WTC11 (cell line): ENCODE measurements at regions not wholly inside any gene's neighbourhood (a gene's known extent, or its start where the extent isn't known, plus 50 kb on each side); places are given as distances from the start of the nearest gene placed in this dataset.

ENCODE experiments used
- ATAC-seq: fragments of 200-7000 bp; cut with Tn5 transposase; 2 replicates; pipeline ENCODE4 v1.10.0; 2021; ENCODE audit warnings: mild to moderate bottlenecking, moderate library complexity
- CTCF ChIA-PET: fragments of 300-600 bp; sonication (Branson Sonifier 250); formaldehyde crosslinking; loops from one replicate; lab custom pipeline; 2021; ENCODE audit warnings: antibody characterized with exemption; lab: Charles Lee
- POLR2A ChIA-PET: fragments of 350-600 bp; sonication (Branson Sonifier 250); formaldehyde crosslinking; loops from one replicate; lab custom pipeline; 2021; ENCODE audit warnings: antibody characterized with exemption; lab: Charles Lee
- DNase-seq: peaks from one replicate; pipeline ENCODE4 v3.0.0; 2021; ENCODE audit warnings: low spot score
- H3K27ac Mint-ChIP-seq: 2 replicates; pipeline ENCODE4 v1.8.0; 2021; ENCODE audit warnings: mixed read lengths
- H3K27me3 Mint-ChIP-seq: 2 replicates; pipeline ENCODE4 v1.8.0; 2021; ENCODE audit warnings: low read depth, mild to moderate bottlenecking, moderate library complexity, mixed read lengths
- H3K36me3 Mint-ChIP-seq: 2 replicates; pipeline ENCODE4 v1.8.0; 2021; ENCODE audit warnings: mixed read lengths
- H3K4me1 Mint-ChIP-seq: 2 replicates; pipeline ENCODE4 v1.8.0; 2022; ENCODE audit warnings: mixed read lengths
- H3K4me3 Mint-ChIP-seq: 2 replicates; pipeline ENCODE4 v1.8.0; 2021; ENCODE audit warnings: mild to moderate bottlenecking, moderate library complexity, mixed read lengths
- H3K9me3 Mint-ChIP-seq: 2 replicates; pipeline ENCODE4 v1.8.0; 2021; ENCODE audit warnings: mixed read lengths
- ATF1 ChIP-seq: sonication (generic); formaldehyde crosslinking; IDR thresholded peaks from 2 replicates; pipeline ENCODE4 v1.8.1; 2023; ENCODE audit warnings: mild to moderate bottlenecking, moderate library complexity, missing genetic modification reagents
- E2F4 ChIP-seq: sonication (generic); formaldehyde crosslinking; IDR thresholded peaks from 2 replicates; pipeline ENCODE4 v1.8.1; 2022; ENCODE audit warnings: low read depth, mild to moderate bottlenecking, moderate library complexity, missing genetic modification reagents, borderline replicate concordance
- FOXP4 ChIP-seq: sonication (generic); formaldehyde crosslinking; IDR thresholded peaks from 2 replicates; pipeline ENCODE4 v1.8.0; 2022; ENCODE audit warnings: mild to moderate bottlenecking, missing genetic modification reagents
- GTF2I ChIP-seq: fragments of 250-450 bp; sonication (Bioruptor Pico); conservative IDR thresholded peaks from 2 replicates; pipeline ENCODE4 v1.4.0; 2021; ENCODE audit warnings: mild to moderate bottlenecking
- HMGXB4 ChIP-seq: sonication (generic); formaldehyde crosslinking; IDR thresholded peaks from 2 replicates; pipeline ENCODE4 v1.8.1; 2023; ENCODE audit warnings: mild to moderate bottlenecking, moderate library complexity, missing genetic modification reagents
- IRF2 ChIP-seq: sonication (generic); formaldehyde crosslinking; IDR thresholded peaks from 2 replicates; pipeline ENCODE4 v1.8.0; 2022; ENCODE audit warnings: low read depth, missing genetic modification reagents, borderline replicate concordance
- MYBL2 ChIP-seq: sonication (generic); formaldehyde crosslinking; IDR thresholded peaks from 2 replicates; pipeline ENCODE4 v1.8.1; 2023; ENCODE audit warnings: mild to moderate bottlenecking, moderate library complexity, missing genetic modification reagents
- PRRX2 ChIP-seq: fragments of 250-450 bp; sonication (Bioruptor Pico); IDR thresholded peaks from 2 replicates; pipeline ENCODE4 v1.8.0; 2021; ENCODE audit warnings: mild to moderate bottlenecking
- RORB ChIP-seq: fragments of 250-450 bp; sonication (Bioruptor Pico); IDR thresholded peaks from 2 replicates; pipeline ENCODE4 v1.9.0; 2021; ENCODE audit warnings: mild to moderate bottlenecking
- SMAD4 ChIP-seq: sonication (generic); formaldehyde crosslinking; IDR thresholded peaks from 2 replicates; pipeline ENCODE4 v1.8.0; 2022; ENCODE audit warnings: mild to moderate bottlenecking, missing genetic modification reagents
- TCF7 ChIP-seq: sonication (generic); formaldehyde crosslinking; IDR thresholded peaks from 2 replicates; pipeline ENCODE4 v1.8.0; 2022; ENCODE audit warnings: mild to moderate bottlenecking, low read depth, missing genetic modification reagents, moderate library complexity
- TP53 ChIP-seq: sonication (generic); formaldehyde crosslinking; IDR thresholded peaks from 2 replicates; pipeline ENCODE4 v1.8.1; 2023; ENCODE audit warnings: mild to moderate bottlenecking, missing genetic modification reagents
- ZNF317 ChIP-seq: sonication (generic); formaldehyde crosslinking; IDR thresholded peaks from 2 replicates; pipeline ENCODE4 v1.8.1; 2023; ENCODE audit warnings: low read depth, mild to moderate bottlenecking, moderate library complexity, missing genetic modification reagents, borderline replicate concordance
- ZNF423 ChIP-seq: fragments of 250-450 bp; sonication (Bioruptor Pico); IDR thresholded peaks from 2 replicates; pipeline ENCODE4 v2.1.2; 2022; ENCODE audit warnings: mild to moderate bottlenecking, moderate library complexity
- ZNF532 ChIP-seq: fragments of 250-450 bp; sonication (Bioruptor Pico); IDR thresholded peaks from 2 replicates; pipeline ENCODE4 v1.9.0; 2021; ENCODE audit warnings: mild to moderate bottlenecking, borderline replicate concordance
- ZSCAN18 ChIP-seq: fragments of 250-450 bp; sonication (Bioruptor Pico); IDR thresholded peaks from 2 replicates; pipeline ENCODE4 v2.1.2; 2022; ENCODE audit warnings: mild to moderate bottlenecking, moderate library complexity
- TF ChIP-seq, protein P1 (sequence below): sonication (generic); formaldehyde crosslinking; IDR thresholded peaks from 2 replicates; pipeline ENCODE4 v1.8.1; 2022; ENCODE audit warnings: mild to moderate bottlenecking, moderate library complexity, missing genetic modification reagents
- TF ChIP-seq, protein P2 (sequence below): sonication (generic); formaldehyde crosslinking; IDR thresholded peaks from 2 replicates; pipeline ENCODE4 v1.8.1; 2022; ENCODE audit warnings: low read depth, missing genetic modification reagents, borderline replicate concordance
- TF ChIP-seq, protein P3 (sequence below): sonication (generic); formaldehyde crosslinking; IDR thresholded peaks from 2 replicates; pipeline ENCODE4 v1.8.0; 2023; ENCODE audit warnings: mild to moderate bottlenecking, missing genetic modification reagents

GRCh38 chr4:120611092-120611491 lies 311.4 kb downstream of the PRDM5 start:
- DNase-seq: no peak
- Mint-ChIP-seq H3K27me3 (no peaks in the 10 kb centered on the region; the same call in 1 of the 2 replicates), H3K9me3 (peaks cover 19% of the 10 kb centered on the region), H3K36me3 (peaks cover 14% of the 10 kb centered on the region), H3K27ac (no peak overlapping the region), H3K4me3 (no peak overlapping the region), H3K4me1 (no peaks in the 10 kb centered on the region)
- ChIA-PET CTCF (no interaction called here), POLR2A (no interaction called here)
- no peak for ATAC-seq
- TF ChIP-seq ZNF532 (CRISPR knock-in tag) (no peak), TCF7 (CRISPR knock-in tag) (no peak), HMGXB4 (CRISPR knock-in tag) (no peak), IRF2 (CRISPR knock-in tag) (no peak), RORB (CRISPR knock-in tag) (no peak), PRRX2 (CRISPR knock-in tag) (no peak), MYBL2 (CRISPR knock-in tag) (no peak), ZNF423 (CRISPR knock-in tag) (no peak), TP53 (CRISPR knock-in tag) (no peak), E2F4 (CRISPR knock-in tag) (no peak), ZNF317 (CRISPR knock-in tag) (no peak), ZSCAN18 (CRISPR knock-in tag) (no peak), ATF1 (CRISPR knock-in tag) (no peak), FOXP4 (CRISPR knock-in tag) (no peak), GTF2I (CRISPR knock-in tag) (no peak), SMAD4 (CRISPR knock-in tag) (no peak)
- TF ChIP-seq, protein P1, sequence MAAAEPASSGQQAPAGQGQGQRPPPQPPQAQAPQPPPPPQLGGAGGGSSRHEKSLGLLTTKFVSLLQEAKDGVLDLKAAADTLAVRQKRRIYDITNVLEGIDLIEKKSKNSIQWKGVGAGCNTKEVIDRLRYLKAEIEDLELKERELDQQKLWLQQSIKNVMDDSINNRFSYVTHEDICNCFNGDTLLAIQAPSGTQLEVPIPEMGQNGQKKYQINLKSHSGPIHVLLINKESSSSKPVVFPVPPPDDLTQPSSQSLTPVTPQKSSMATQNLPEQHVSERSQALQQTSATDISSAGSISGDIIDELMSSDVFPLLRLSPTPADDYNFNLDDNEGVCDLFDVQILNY: no peak
- TF ChIP-seq, protein P2, sequence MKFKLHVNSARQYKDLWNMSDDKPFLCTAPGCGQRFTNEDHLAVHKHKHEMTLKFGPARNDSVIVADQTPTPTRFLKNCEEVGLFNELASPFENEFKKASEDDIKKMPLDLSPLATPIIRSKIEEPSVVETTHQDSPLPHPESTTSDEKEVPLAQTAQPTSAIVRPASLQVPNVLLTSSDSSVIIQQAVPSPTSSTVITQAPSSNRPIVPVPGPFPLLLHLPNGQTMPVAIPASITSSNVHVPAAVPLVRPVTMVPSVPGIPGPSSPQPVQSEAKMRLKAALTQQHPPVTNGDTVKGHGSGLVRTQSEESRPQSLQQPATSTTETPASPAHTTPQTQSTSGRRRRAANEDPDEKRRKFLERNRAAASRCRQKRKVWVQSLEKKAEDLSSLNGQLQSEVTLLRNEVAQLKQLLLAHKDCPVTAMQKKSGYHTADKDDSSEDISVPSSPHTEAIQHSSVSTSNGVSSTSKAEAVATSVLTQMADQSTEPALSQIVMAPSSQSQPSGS: no peak
- TF ChIP-seq, protein P3, sequence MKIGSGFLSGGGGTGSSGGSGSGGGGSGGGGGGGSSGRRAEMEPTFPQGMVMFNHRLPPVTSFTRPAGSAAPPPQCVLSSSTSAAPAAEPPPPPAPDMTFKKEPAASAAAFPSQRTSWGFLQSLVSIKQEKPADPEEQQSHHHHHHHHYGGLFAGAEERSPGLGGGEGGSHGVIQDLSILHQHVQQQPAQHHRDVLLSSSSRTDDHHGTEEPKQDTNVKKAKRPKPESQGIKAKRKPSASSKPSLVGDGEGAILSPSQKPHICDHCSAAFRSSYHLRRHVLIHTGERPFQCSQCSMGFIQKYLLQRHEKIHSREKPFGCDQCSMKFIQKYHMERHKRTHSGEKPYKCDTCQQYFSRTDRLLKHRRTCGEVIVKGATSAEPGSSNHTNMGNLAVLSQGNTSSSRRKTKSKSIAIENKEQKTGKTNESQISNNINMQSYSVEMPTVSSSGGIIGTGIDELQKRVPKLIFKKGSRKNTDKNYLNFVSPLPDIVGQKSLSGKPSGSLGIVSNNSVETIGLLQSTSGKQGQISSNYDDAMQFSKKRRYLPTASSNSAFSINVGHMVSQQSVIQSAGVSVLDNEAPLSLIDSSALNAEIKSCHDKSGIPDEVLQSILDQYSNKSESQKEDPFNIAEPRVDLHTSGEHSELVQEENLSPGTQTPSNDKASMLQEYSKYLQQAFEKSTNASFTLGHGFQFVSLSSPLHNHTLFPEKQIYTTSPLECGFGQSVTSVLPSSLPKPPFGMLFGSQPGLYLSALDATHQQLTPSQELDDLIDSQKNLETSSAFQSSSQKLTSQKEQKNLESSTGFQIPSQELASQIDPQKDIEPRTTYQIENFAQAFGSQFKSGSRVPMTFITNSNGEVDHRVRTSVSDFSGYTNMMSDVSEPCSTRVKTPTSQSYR (CRISPR knock-in tag): no peak
